ENCODE measurements at regions not wholly inside any gene's neighbourhood (a gene's known extent, or its start where the extent isn't known, plus 50 kb on each side); places are given as distances from the start of the nearest gene placed in this dataset.

GRCh38 chrX:131724292-131724691, 180.4 kb downstream of the OR13H1 start:
- H3K9me3 ChIP-seq, result no peaks in the 10 kb centered on the region
- no peaks in the 10 kb centered on the region for H3K27me3 ChIP-seq
- DNase-seq, result no peak
- no peaks in the 10 kb centered on the region for H3K36me3 ChIP-seq
- no peaks in the 10 kb centered on the region for H3K4me1 ChIP-seq
- no peak overlapping the region for H3K4me3 ChIP-seq (ENCODE audit: low read depth, low read length)
- no peak for TF ChIP-seq CTCF (IDR thresholded peaks at IDR 0.05; ENCODE audit: low read depth, low read length)

- H3K36me3 ChIP-seq, result no peaks in the 10 kb centered on the region
- no peak for TF ChIP-seq CTCF (IDR thresholded peaks at IDR 0.05; ENCODE audit: low read depth, low read length)
- H3K4me3 ChIP-seq (ENCODE audit: low read depth, low read length), result no peak overlapping the region
- no peaks in the 10 kb centered on the region for H3K9me3 ChIP-seq
- H3K4me1 ChIP-seq, result no peaks in the 10 kb centered on the region
- H3K27me3 ChIP-seq, result no peaks in the 10 kb centered on the region
- DNase-seq, result no peak
Measured at GRCh38 chrX:131725001-131725654, 181.3 kb downstream of the OR13H1 start.

GRCh38 chrX:131727778-131728177, 183.9 kb downstream of the OR13H1 start:
- no peak overlapping the region for H3K4me3 ChIP-seq (ENCODE audit: low read depth, low read length)
- H3K36me3 ChIP-seq, result no peaks in the 10 kb centered on the region
- H3K9me3 ChIP-seq, result no peaks in the 10 kb centered on the region

GRCh38 chrX:131728295-131729145, 184.6 kb downstream of the OR13H1 start:
- no peak for DNase-seq
- Histone ChIP-seq H3K9me3 (no peaks in the 10 kb centered on the region), H3K4me1 (no peaks in the 10 kb centered on the region), H3K36me3 (no peaks in the 10 kb centered on the region), H3K4me3 (ENCODE audit: low read depth, low read length) (no peak overlapping the region), H3K27me3 (no peaks in the 10 kb centered on the region)
- no peak for TF ChIP-seq CTCF (IDR thresholded peaks at IDR 0.05; ENCODE audit: low read depth, low read length)

More at GRCh38 chrX:131727778-131728177, 183.9 kb downstream of the OR13H1 start:
- H3K27me3 ChIP-seq, result no peaks in the 10 kb centered on the region
- no peak for DNase-seq
- TF ChIP-seq CTCF (IDR thresholded peaks at IDR 0.05; ENCODE audit: low read depth, low read length), result no peak
- H3K4me1 ChIP-seq, result no peaks in the 10 kb centered on the region

- no peaks in the 10 kb centered on the region for H3K9me3 ChIP-seq
- no peaks in the 10 kb centered on the region for H3K4me1 ChIP-seq
- H3K27me3 ChIP-seq, result no peaks in the 10 kb centered on the region
- no peaks in the 10 kb centered on the region for H3K36me3 ChIP-seq
- H3K4me3 ChIP-seq (ENCODE audit: low read depth, low read length), result no peak overlapping the region
- DNase-seq, result no peak
- no peak for TF ChIP-seq CTCF (IDR thresholded peaks at IDR 0.05; ENCODE audit: low read depth, low read length)
Measured at GRCh38 chrX:131729295-131729694, 185.4 kb downstream of the OR13H1 start.

- no peak for DNase-seq
- no peak overlapping the region for H3K4me3 ChIP-seq (ENCODE audit: low read depth, low read length)
- TF ChIP-seq CTCF (IDR thresholded peaks at IDR 0.05; ENCODE audit: low read depth, low read length), result no peak
Measured at GRCh38 chrX:131734621-131735020, 190.7 kb downstream of the OR13H1 start.

More at GRCh38 chrX:131734621-131735020, 190.7 kb downstream of the OR13H1 start:
- H3K9me3 ChIP-seq, result no peaks in the 10 kb centered on the region
- H3K36me3 ChIP-seq, result no peaks in the 10 kb centered on the region
- H3K27me3 ChIP-seq, result no peaks in the 10 kb centered on the region
- H3K4me1 ChIP-seq, result no peaks in the 10 kb centered on the region
